ENCODE measurements at regions not wholly inside any gene's neighbourhood (a gene's known extent, or its start where the extent isn't known, plus 50 kb on each side); places are given as distances from the start of the nearest gene placed in this dataset.

DNA sequence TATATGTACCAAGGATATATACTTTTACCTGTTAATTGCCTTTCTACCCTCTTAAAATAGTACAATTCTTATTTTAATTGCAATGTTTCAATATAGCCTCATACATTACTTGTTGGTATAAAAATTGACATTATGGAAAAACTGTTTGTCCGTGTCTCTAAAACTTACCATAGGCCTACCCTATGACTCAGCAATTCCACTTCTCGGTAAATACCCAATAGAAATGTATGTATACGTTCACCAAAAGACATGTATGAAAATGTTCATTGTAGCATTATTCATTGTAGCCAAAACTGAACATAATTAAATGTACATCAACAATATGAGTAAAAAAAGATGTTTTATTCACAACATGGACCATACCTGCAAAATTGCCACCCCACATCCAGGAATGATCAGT, 679.2 kb upstream of the UBE2E2 start:
- DNase-seq = no peak
- H3K9me3 Mint-ChIP-seq = peaks cover 24% of the 10 kb centered on the region

DNA sequence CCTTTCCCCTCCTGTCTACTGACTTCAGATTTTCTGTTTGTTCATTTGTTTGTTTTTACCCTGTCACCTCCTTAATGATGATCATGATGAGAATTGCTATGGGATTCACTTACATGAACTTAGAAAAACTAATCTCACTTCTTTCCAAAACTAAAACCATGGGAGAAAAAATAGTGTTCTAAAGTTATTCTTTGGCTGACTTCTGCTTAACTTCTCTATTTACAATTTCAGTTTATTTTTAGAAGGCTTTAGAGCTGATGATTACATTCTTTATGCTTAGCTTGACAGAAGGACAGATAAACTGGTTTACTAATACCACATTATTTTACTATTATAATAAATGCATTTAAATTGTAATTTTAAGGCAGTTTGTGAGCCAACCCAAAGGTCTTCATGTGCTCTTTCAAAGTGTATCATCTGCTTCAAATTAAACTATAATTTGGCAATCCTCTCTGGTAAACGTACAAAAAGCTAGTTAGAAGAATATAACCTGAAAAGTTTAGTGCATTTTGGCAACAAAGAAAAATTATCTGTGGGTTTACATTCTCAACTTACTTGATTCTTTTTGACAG, 676.8 kb upstream of the UBE2E2 start:
- ChIA-PET POLR2A (no interaction called here), CTCF (interaction anchor here (0.6 kb wide), 1 partner anchor 977 kb away, joined by 3 read pairs; no protein-coding TSS in a partner anchor)
- Mint-ChIP-seq H3K9me3 (peaks cover 25% of the 10 kb centered on the region), H3K36me3 (no peaks in the 10 kb centered on the region), H3K4me1 (ENCODE audit: low read depth) (no peaks in the 10 kb centered on the region), H3K27ac (no peak overlapping the region), H3K4me3 (no peak overlapping the region), H3K27me3 (no peaks in the 10 kb centered on the region)
- no peak for DNase-seq
- intact Hi-C loops (cut with micrococcal nuclease) = no loop called here

More for the DNA sequence above, 679.2 kb upstream of the UBE2E2 start:
- Mint-ChIP-seq H3K36me3 (no peaks in the 10 kb centered on the region), H3K4me1 (ENCODE audit: low read depth) (no peaks in the 10 kb centered on the region), H3K27me3 (no peaks in the 10 kb centered on the region), H3K27ac (no peak overlapping the region), H3K4me3 (no peak overlapping the region)
- intact Hi-C loops (cut with micrococcal nuclease) = no loop called here
- POLR2A ChIA-PET = no interaction called here
- CTCF ChIA-PET = no interaction called here

DNA sequence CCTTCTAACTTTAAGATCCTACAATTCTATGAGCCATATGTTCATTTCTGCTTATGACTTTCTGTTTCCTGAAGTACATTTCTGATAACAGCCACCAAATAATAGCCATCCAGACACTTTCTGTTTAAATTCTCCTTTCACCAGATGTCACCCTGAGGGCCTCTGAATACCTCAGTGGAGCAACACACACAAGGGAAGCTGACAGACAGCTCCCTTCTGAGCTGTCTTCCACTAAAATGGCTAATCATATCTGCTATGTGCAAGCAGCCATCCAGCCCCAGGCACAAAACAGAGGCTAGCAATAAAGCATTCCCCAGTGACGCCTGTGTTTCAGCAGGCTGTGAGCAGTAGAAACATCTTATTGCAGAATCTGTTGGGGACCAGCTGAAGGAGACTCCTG, 666.6 kb upstream of the UBE2E2 start:
- peaks cover 12% of the 10 kb centered on the region for H3K9me3 Mint-ChIP-seq
- no peaks in the 10 kb centered on the region for H3K27me3 Mint-ChIP-seq
- no peaks in the 10 kb centered on the region for H3K36me3 Mint-ChIP-seq
- no peak for DNase-seq
- H3K4me3 Mint-ChIP-seq = no peak overlapping the region
- intact Hi-C loops (cut with micrococcal nuclease) = no loop called here
- ChIA-PET CTCF (no interaction called here), POLR2A (no interaction called here)
- no peaks in the 10 kb centered on the region for H3K4me1 Mint-ChIP-seq (ENCODE audit: low read depth)
- H3K27ac Mint-ChIP-seq = no peak overlapping the region

DNA sequence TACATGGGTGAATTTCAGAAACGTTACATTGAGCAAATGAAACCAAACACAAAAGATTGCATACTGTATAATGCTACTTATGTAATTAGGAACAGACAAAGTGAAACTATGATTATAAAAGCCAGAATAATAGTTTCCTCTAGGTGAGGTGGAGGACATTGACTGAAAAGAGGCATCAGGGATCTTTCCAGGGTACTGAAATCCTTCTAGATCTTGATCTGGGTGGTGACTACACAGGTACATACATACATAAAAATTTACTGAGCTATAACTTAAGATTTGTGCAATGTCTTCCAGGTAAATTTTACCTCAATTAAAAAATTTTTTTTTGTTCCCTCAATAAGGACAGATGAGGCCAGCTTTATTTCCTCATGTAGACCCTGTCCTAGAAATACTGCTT, 665.6 kb upstream of the UBE2E2 start:
- CTCF ChIA-PET = no interaction called here
- H3K27ac Mint-ChIP-seq = no peak overlapping the region
- H3K4me1 Mint-ChIP-seq (ENCODE audit: low read depth) = no peaks in the 10 kb centered on the region
- POLR2A ChIA-PET = no interaction called here
- H3K4me3 Mint-ChIP-seq = no peak overlapping the region
- no peak for DNase-seq
- peaks cover 12% of the 10 kb centered on the region for H3K9me3 Mint-ChIP-seq
- H3K27me3 Mint-ChIP-seq = no peaks in the 10 kb centered on the region
- intact Hi-C loops (cut with micrococcal nuclease) = no loop called here
- H3K36me3 Mint-ChIP-seq = no peaks in the 10 kb centered on the region

DNA sequence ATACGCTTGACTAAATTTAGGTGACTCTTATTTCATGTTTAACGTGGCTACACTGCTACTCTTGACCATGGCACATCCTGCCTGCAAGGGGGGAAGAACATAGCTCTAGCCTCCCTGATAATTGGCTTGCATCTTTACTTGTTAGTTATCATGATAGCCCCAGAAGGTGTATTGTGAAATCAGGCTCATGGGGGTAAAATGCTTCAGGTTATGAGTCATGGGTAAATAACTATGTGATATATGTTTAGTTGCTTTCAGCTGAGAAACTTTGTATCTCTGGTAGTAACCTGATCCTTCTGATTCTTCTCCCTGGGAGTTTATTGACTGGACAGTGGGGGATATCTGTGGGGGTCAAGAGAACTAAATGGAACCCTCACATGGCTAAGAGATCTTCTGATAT, 660.8 kb upstream of the UBE2E2 start:
- Mint-ChIP-seq H3K4me3 (no peak overlapping the region), H3K4me1 (ENCODE audit: low read depth) (no peaks in the 10 kb centered on the region), H3K36me3 (no peaks in the 10 kb centered on the region), H3K27me3 (no peaks in the 10 kb centered on the region), H3K9me3 (peaks cover 8% of the 10 kb centered on the region), H3K27ac (no peak overlapping the region)
- no peak for DNase-seq
- CTCF ChIA-PET = no interaction called here
- POLR2A ChIA-PET = no interaction called here
- intact Hi-C loops (cut with micrococcal nuclease) = no loop called here

DNA sequence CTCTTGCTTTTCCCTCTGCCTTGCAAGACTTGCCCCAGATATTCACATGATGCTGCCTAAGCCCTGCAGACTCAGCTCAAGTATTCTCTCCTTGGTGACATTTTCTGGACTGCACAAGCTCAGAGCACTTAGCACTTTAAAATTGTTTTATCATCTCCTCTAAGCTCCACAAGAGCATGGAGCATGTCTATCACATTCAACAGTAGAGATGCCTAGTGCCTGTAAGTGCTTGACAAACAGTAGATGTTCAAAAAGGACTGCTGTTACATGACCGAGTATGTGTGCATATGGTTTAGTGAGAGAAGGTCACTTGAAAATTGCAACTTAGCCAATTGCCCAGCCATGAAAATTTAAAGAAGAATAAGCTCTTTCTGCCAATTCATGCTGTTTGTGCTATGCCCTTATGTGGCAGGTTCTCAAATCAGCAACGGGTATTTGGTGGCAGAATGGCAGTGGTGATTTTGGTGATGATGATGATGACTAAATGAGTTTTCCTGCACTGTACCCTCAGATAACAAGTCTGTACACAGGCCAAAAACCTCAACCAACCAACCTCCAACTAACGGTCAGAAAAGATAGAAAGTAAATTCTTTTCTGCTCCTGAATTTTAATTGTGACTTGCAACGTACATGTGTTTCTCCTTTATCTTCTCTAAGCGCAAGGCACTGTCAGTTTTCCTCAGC, 647.2 kb upstream of the UBE2E2 start:
- no peaks in the 10 kb centered on the region for H3K27me3 Mint-ChIP-seq
- no peaks in the 10 kb centered on the region for H3K4me1 Mint-ChIP-seq (ENCODE audit: low read depth)
- no peak for DNase-seq
- H3K9me3 Mint-ChIP-seq = peaks cover 4% of the 10 kb centered on the region
- intact Hi-C loops (cut with micrococcal nuclease) = no loop called here
- H3K4me3 Mint-ChIP-seq = no peak overlapping the region
- no peaks in the 10 kb centered on the region for H3K36me3 Mint-ChIP-seq
- no peak overlapping the region for H3K27ac Mint-ChIP-seq
- CTCF ChIA-PET = no interaction called here
- POLR2A ChIA-PET = no interaction called here

DNA sequence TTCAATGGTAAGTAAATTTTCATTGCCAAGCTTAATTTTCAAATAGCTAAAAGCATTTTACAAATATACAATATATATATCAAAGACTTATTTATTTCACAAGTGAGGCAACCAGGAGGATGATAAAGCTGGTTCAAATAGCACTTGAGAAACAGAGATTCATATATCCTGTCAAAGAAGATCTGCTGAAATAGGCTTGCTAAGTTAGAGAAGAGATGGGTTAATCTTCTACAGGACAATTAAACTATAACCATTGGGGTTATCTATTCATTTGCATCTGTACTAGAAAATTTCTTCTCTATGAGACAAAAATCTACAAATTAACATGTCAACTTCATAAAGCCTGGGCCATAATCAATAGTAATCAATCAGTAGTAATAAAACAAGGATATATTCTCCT, 637.7 kb upstream of the UBE2E2 start:
- Mint-ChIP-seq H3K9me3 (no peaks in the 10 kb centered on the region), H3K27me3 (no peaks in the 10 kb centered on the region), H3K4me1 (ENCODE audit: low read depth) (no peaks in the 10 kb centered on the region), H3K36me3 (no peaks in the 10 kb centered on the region), H3K4me3 (no peak overlapping the region), H3K27ac (no peak overlapping the region)
- ChIA-PET CTCF (no interaction called here), POLR2A (no interaction called here)
- intact Hi-C loops (cut with micrococcal nuclease) = no loop called here
- DNase-seq = no peak

DNA sequence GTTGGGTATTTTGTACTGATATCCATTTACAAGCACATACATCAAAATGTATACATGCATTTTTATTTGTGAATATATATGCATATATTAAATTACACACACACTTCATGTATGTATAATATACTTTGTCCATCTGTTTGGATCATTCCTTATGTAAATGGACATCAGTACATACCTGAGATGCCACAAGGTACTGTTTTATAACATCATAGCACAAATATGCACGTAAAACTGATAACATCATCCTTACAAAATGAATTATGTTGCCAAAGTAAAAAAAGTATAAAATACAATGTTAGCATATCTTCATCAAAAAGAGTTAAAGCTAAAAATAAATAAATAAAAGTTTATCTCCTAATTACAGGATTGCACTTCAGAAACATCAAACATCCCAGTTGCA, 634.8 kb upstream of the UBE2E2 start:
- ChIA-PET POLR2A (no interaction called here), CTCF (interaction anchor here (0.5 kb wide), 1 partner anchor 447 kb away, joined by 4 read pairs; no protein-coding TSS in a partner anchor)
- H3K27ac Mint-ChIP-seq = no peak overlapping the region
- H3K27me3 Mint-ChIP-seq = no peaks in the 10 kb centered on the region
- H3K36me3 Mint-ChIP-seq = no peaks in the 10 kb centered on the region
- H3K4me3 Mint-ChIP-seq = no peak overlapping the region
- no peaks in the 10 kb centered on the region for H3K9me3 Mint-ChIP-seq
- no peak for DNase-seq
- no peaks in the 10 kb centered on the region for H3K4me1 Mint-ChIP-seq (ENCODE audit: low read depth)
- intact Hi-C loops (cut with micrococcal nuclease) = no loop called here

DNA sequence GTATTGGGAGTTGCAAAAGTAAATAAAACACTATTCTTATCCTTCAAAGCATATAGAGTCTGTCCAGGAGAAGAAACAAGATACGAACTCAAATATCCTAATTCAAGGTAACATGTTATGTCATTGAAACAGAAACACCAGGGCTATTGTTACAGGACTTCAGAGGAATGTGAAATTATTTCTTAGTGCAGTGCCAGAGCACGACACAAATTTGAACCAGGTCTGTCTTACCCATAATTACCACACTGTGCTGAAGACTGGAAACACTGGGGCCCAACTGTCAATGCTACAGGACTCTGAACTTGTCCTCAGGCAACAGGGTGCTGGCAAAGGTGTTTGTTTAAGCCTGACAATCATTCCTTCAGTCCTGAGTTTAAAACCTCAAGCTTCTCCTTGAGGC, 633.6 kb upstream of the UBE2E2 start:
- H3K4me1 Mint-ChIP-seq (ENCODE audit: low read depth) = no peaks in the 10 kb centered on the region
- no peak overlapping the region for H3K4me3 Mint-ChIP-seq
- CTCF ChIA-PET = no interaction called here
- H3K27ac Mint-ChIP-seq = no peak overlapping the region
- POLR2A ChIA-PET = no interaction called here
- H3K27me3 Mint-ChIP-seq = no peaks in the 10 kb centered on the region
- no peaks in the 10 kb centered on the region for H3K9me3 Mint-ChIP-seq
- DNase-seq = no peak
- no peaks in the 10 kb centered on the region for H3K36me3 Mint-ChIP-seq
- intact Hi-C loops (cut with micrococcal nuclease) = no loop called here

DNA sequence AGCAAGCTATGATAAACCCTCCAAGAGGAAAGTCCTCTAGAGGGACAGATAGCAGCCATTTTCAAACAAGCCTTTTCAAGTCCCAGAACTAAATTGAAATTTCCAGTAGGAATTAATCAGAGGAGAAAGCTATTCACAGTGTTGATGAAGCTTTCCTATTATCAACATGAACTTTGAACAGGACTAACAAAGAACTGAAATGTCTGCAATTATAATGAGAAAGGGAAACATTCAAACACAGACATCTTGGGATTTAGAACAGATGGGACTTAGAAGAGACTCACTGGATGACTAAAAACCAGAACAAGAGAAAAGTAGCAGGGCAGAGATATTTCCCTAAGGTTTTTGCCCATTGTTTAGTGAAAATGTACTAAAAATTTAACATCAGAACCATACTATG, 622.1 kb upstream of the UBE2E2 start:
- H3K4me3 Mint-ChIP-seq = no peak overlapping the region
- H3K4me1 Mint-ChIP-seq (ENCODE audit: low read depth) = no peaks in the 10 kb centered on the region
- DNase-seq = no peak
- CTCF ChIA-PET = no interaction called here
- H3K9me3 Mint-ChIP-seq = peaks cover 7% of the 10 kb centered on the region
- H3K27me3 Mint-ChIP-seq = no peaks in the 10 kb centered on the region
- POLR2A ChIA-PET = no interaction called here
- intact Hi-C loops (cut with micrococcal nuclease) = no loop called here
- no peaks in the 10 kb centered on the region for H3K36me3 Mint-ChIP-seq
- no peak overlapping the region for H3K27ac Mint-ChIP-seq

DNA sequence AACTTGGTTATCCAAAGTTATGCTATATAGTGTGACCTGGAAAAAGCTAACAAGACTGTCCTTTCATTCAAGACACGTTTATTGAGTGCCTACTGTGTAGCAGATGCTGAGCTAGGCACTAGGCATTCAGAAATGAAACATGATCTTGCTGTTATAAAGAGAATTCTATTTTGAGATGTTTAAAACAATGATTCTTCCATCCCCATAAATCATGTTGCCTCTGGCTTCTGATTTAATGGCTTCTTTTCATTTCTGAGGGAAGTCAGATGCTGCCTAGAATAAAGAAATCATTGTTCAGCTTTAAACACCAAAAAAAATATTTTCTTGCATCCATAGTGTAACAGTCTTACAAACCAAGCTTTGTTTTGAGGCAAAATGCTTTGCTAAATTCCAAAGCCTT, 620.9 kb upstream of the UBE2E2 start:
- POLR2A ChIA-PET = no interaction called here
- no peaks in the 10 kb centered on the region for H3K36me3 Mint-ChIP-seq
- CTCF ChIA-PET = no interaction called here

DNA sequence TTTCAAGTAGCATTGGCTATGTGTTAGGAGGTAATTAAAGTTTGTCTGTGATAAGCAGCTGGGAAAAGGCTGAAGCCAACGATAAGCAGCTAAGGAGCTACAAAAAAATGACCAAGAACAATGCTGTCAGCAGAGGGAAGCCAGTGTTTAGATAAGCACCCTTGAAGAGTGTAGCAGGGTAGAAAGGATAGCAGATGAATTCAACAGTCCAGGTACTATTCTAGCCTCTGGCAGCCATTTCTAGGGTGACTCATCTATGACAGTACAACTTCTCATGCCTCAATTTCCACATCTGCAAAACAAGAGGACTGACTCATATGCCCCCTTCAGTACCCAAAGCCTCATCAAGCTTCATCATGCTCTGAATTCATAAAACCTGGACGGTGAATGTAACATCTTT, 617.6 kb upstream of the UBE2E2 start:
- H3K27ac Mint-ChIP-seq = no peak overlapping the region
- ChIA-PET POLR2A (no interaction called here), CTCF (no interaction called here)
- peaks cover 4% of the 10 kb centered on the region for H3K9me3 Mint-ChIP-seq
- H3K4me3 Mint-ChIP-seq = no peak overlapping the region
- H3K27me3 Mint-ChIP-seq = no peaks in the 10 kb centered on the region
- H3K4me1 Mint-ChIP-seq (ENCODE audit: low read depth) = no peaks in the 10 kb centered on the region
- DNase-seq = no peak
- intact Hi-C loops (cut with micrococcal nuclease) = no loop called here
- no peaks in the 10 kb centered on the region for H3K36me3 Mint-ChIP-seq

More for the DNA sequence above, 620.9 kb upstream of the UBE2E2 start:
- peaks cover 7% of the 10 kb centered on the region for H3K9me3 Mint-ChIP-seq
- no peaks in the 10 kb centered on the region for H3K27me3 Mint-ChIP-seq
- no peak overlapping the region for H3K4me3 Mint-ChIP-seq
- intact Hi-C loops (cut with micrococcal nuclease) = no loop called here
- DNase-seq = no peak
- no peaks in the 10 kb centered on the region for H3K4me1 Mint-ChIP-seq (ENCODE audit: low read depth)
- H3K27ac Mint-ChIP-seq = no peak overlapping the region

DNA sequence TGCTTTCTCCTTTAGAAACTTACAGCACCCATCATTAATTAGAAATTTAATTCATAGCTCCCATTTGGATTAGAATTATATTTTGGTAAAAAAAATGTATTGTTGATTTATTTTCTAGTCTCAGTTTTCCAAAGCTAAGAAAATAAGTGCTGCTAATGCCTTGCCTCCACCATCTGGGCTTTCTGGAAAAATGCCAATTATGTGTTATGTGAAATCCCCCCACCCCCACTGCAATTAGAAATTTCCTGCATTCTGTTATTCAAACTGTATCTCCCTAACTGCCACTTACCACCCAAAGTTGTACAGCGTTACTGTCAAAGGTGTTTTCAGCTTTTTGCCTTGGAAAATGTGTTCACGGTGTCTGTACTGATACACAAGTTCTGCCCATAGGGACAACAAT, 617.2 kb upstream of the UBE2E2 start:
- Mint-ChIP-seq H3K4me1 (ENCODE audit: low read depth) (no peaks in the 10 kb centered on the region), H3K27me3 (no peaks in the 10 kb centered on the region), H3K36me3 (no peaks in the 10 kb centered on the region), H3K27ac (no peak overlapping the region), H3K9me3 (peaks cover 4% of the 10 kb centered on the region), H3K4me3 (no peak overlapping the region)
- intact Hi-C loops (cut with micrococcal nuclease) = no loop called here
- ChIA-PET CTCF (no interaction called here), POLR2A (no interaction called here)
- DNase-seq = no peak

Measured in activated CD4-positive, alpha-beta memory T cell treated with anti-CD3 and anti-CD28 coated beads for 36 hours (primary cell).